ENCODE measurements at regions not wholly inside any gene's neighbourhood (a gene's known extent, or its start where the extent isn't known, plus 50 kb on each side); places are given as distances from the start of the nearest gene placed in this dataset.

DNA sequence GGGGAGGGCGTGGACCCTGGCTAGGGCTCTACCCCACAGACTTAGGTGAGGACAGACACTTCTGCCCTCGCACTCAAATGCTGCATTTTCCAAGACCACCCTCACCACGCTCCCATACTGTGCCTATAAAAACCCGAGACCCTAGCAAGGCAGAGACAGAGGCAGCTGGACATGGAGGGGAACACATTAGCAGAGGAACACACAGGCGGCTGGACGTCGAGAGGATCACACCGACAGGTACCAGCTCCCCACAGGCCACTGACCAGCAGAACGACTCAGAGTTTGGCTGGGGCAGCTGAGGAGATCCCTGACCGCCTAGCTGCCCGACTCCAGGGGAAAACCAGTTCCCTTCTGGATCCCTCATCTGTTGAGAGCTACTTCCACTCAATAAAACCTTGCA is 338.2 kb upstream of the SMIM30 start:
- no peak for DNase-seq

DNA sequence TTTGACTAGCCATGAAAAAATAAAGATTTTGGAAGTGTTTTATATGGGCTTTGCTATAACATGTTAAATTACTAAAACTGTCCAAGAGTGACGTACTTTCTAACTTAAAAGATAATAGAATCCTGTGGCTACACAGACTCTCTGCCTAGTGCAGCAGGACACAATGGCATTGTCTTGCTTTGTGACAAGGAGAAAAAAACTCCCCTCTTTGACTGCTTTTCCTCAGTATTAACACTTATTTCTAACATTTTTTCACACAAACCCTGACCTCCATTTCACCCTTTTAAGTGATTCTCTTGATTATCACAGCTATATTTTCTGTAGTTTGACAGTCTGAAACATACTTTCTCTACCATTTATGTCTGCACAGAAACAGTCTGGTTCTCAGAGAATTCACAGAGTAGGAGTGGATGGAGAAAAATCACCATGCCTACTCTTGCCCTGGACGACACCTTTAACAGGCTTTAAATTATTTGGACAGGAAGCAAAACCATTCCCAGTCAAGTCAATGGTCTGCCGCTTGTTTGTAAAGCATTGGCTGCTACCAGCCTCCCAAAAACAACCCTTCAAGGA is 336.3 kb upstream of the SMIM30 start:
- no peak for DNase-seq

DNA sequence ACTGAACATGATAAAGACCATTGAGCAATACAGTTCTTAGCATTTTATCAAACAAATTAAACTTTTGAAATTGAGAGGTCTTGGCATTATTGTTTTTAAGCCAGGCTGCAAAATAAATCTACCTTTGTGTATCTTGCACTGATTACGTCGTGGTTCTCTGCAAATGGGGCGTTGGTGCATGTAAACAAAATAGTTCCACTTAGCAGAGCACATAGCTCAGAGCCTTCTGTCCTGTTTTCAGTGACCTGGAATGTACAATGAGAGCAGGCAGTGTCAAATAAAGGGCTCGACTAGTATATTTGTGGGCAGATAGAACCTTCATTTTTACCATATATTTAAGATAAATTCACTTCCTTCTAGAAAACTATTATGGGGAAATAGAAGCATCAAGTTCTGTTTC is 333.9 kb upstream of the SMIM30 start:
- DNase-seq: no peak

DNA sequence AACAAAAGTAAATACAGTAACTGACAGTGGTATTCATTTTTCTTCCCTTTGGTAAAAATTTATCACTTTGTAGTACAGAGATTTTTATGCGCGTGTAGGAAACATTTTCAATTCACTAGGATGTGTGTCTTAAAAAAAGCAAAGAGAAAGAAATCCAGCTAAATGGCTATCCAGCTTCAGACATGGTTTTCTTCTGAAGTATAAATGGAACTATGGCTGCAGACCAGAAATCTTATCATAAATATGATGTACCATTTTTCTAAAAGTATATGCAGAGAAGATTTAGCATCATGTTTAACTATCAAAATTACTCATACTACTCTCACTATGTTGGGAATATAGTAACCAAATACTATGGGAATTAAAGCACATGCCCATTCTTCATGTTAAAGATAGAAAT is 328.4 kb upstream of the SMIM30 start:
- no peak for DNase-seq

DNA sequence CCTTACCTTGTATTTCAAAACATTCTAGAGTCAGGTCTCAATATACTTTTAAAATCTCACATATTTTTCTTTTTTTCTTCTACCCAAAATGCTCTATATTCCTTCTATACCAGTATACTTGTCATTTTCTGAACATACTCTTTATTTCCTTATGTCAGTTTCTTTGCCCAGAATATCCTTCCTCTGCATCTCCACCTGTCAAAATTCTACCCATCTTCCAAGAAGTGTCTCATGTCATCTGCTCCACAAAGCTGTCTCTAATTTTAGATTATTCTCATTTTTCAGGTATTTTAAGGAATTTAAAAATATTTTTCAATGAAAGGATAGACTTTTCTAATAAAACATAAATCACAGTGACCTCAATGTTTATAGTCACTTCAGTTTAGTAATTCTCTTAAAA is 328.0 kb upstream of the SMIM30 start:
- DNase-seq: no peak

DNA sequence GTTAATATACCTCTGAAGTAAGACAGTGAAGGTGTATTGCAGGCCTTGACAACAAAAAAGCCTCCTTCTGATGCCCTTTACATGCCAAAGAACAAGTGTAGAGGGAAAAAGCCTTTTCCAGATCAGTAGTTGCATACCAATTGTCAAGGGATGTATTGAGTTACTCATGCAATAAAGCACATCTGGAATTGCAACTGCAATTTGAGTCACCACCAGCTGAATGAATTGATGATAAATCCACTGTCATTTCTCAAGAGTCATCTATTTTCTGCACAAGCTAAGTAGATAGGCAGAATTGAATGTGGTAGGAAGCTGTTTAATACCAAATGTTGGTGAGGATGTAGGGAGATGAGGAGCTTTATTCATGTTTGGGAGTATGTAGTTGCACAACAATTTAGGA is 325.9 kb upstream of the SMIM30 start:
- no peak for DNase-seq

DNA sequence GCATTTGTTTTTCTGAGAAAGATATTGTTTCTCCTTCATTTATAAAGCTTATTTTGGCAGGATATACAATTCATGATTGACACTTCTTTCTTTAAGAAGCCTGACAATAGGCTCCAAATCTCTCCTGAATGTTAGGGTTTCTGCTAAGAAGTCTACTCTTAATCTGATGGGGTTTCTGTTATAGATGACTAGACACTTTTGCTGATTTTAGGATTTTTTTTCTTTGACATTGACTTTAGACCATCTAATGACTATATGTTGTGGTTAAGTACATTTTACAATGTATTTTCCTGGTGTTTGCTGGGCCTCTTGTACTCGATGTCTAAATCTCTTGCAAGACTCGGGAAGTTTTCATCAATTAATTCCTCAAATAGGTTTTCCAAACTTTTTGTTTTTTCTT is 321.8 kb upstream of the SMIM30 start:
- no peak for DNase-seq

DNA sequence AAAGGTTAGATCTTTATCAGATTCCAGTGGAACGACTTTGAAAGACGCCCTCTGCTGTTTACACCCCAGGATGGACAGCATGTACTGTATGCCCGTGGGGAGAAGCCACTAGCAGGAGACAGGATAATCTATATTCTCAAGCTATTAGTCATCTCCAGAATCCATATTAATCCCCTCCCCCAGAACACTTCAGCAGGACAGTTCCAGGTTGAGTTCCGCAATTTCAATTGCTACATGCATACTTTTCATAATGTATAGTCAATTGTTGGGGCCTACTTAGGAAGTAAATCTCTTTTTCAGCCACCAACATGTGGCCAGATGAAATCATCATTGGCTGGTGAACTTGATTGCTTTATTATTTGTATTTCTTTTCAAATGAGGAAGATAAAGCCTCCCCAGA is 313.1 kb upstream of the SMIM30 start:
- peak; percentile 35 for DNase-seq

DNA sequence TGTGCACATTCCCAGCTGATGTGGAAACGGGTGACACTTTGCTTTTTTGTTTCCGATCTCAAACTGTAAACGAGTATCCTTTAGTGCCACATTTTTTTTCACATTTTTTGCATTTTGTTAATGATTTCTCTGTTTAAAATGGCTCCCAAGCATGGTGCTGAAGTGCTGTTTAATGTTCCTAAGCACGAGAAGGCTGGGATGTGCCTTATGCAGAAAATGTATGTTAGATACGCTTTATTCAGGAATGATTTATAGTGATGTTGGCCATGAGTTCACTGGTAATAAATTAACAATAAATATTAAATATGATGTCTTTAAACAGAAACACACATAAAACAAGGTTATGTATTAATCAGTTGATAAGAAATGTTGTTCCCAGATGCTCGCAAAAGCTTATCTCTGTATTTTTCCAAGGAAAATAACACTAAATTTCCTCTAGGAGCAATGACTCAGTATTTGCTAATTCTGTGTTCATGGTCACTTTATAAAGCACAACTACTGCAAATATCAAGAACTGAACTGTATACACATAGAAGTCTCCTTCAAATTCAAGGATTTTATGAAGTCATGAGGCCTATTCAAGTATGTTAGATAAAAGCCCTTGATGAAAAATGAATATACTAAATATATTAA is 305.9 kb upstream of the SMIM30 start:
- DNase-seq: no peak

DNA sequence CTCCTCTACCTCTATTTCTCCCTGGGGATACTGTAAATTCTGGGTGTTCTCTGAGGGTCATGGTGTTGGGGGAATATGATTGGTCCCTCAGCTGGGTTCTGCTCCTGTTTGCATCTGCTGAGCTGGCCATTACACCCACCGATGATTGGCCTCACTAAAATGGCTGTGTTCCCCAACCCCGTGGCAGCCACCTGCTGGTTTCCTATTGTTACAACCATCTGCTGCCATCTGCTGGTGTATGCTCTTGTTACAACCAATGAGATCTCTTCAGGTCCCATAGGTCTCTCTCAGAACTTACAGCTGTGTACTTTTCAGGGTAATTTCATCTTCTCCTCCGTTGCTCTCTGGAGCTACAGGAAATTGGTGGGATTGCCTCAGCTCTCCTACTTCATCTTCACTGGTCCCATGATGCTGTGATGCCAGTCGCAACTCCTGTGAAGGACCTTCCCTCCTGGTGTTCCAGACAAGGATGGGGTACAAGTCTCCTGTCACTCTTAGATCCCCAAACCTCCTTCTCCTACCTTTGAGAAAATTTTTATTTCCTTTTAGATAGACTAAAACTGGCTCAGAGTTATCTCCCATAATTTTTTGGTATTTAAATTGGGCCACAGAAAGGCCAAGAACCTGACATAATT is 303.5 kb upstream of the SMIM30 start:
- peak; percentile 75 for DNase-seq

DNA sequence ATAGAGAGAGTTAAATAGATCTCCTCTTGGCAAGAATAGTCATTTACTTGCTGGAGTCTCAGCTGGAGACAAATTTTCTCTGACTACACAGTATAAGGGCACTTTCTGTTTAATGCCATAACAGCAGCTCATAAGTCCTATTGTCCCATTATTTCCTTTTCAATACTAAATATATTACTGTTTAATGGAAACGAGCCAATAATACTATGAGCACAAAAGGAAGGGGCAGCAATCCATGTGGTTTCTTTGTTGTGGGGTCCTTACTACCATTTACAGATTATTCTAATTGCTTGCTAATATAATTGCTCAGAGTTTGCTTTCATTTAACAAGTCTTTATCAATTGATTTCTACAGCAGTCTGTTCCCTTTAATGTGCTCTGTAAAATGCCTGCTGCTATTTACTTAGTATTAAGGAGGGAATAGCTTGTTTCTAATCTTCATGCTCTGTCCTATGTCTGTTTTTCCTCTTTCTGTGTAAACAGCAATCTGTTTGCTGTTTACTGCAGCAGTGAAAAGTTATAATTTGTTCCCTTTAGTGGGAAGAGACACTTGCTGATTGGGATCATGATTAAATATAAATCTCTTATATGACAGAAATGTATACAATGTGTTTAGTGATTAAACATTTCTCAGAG is 296.2 kb upstream of the SMIM30 start:
- no peak for DNase-seq

DNA sequence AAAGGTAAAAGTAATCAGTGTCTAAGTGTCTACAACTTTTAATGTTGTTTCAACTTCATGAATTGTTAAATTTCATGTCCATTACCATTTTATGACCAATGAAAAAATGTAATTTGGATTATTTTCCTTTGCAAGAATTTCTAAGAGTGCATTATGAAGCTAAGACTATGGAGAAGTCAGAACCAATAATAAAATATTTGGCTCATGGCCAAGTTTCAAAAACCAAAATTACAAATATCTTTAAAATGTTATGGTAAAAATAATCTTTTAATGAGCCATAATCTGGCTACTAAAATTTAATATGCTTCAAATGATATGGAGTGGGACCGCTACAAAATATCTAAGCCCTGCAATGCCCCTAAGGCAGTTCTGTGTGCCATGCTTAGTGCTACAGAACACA is 294.1 kb upstream of the SMIM30 start:
- DNase-seq: no peak

DNA sequence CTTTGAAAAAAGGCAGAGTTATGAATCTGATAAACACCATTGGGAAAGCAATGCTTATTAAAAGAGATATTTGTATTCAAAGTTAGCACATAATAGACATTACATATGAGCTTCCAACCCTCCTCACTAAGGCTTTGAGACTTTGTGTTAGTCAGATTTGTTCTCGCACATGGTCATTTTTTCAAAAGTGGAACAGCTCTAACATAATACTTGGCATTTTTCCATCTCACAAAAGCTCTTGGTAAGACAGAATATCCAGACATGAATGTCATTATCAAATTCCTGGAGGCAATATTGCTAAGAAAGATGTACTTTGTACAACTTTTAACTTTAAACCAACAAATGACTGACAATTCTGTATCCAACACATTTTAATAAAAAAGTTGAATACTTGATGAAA is 292.4 kb upstream of the SMIM30 start:
- no peak for DNase-seq

DNA sequence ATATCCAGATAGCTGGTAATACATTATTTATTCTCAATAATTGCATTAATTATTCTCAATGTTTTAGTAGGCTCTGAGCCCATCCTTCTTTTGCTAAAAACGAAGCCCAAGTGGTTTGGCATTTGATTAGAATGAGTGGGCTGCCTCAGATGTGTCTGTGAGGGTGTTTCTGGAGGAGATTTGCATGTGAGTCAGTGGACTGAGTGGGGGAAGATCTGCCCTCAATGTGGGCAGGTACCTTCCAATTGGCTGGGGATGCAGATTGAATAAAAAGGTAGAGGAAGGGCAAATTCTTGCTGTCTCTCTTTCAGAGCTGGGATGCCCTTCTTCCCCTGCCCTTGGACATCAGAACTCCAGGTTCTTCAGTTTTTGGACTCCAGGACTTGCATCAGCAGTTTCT is 290.6 kb upstream of the SMIM30 start:
- no peak for DNase-seq

DNA sequence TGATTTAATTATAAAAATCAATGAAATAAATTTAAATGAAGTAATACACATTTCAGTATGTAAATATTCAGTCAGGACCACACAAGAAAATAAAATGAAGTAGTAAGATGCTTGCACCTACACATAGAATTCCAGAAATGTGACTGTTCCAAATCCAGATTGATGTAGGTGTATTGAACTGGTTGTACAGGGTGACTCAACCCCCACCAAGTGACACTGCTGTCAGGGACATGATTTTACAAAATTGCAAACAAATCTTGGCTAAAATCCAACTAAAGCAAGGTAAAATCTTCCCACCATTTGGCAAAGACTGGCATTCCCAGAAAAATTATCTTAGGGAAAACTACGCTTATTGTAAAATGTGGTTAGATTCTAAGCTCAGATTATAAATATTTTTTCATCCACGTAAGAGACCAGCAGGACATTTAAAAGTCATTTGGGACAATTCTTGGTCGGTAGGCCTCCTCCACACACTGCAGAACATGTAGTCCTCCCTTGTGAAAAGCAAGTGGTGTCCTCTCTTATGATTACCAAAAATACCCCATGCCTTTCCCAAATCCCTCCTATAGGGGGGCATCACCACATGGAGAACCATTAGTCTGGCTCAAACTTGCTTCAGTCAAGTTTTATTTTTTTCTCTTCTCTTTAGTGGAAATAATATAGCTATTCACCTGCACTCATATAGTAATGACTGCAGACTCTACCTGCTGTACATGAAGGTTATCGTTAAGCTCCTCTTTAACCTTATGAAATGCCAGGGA is 287.1 kb upstream of the SMIM30 start:
- no peak for DNase-seq

DNA sequence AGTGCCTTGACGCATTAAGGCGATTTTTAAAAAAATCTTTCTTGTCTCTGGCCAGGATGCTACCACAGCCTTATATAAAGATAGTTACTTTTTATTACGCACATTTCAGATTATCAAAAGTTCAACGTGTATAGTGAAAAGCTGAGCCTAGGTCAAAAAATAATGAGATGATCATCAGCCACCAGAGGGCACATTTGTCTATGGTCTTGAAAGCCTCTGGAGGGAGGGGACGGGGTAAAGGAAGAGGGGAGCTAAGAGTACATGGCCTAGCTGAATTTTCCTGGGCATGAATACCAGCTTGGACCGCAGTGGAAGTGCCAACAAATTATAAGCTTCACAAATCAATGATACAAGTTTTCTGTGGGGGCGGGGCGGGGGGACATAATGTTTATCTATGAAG is 285.9 kb upstream of the SMIM30 start:
- no peak for DNase-seq

DNA sequence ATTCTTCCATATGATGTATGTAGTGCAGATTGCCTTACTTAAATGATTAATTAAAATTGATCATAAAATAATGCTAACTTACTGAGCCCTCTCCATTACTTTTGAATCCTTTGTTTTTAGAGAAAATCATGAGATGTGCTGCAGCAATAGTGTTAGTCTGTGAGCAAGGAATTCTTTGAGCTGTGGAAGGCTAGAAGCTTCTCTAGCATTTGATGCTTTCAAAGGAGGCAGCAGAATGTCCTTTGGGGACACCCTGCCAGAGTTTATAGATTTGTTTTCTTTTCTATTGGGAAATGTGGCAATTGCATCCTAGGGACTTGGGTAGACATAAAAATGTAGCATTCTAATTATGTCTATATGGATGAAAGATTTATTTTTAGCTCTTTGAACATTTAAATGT is 284.1 kb upstream of the SMIM30 start:
- no peak for DNase-seq

DNA sequence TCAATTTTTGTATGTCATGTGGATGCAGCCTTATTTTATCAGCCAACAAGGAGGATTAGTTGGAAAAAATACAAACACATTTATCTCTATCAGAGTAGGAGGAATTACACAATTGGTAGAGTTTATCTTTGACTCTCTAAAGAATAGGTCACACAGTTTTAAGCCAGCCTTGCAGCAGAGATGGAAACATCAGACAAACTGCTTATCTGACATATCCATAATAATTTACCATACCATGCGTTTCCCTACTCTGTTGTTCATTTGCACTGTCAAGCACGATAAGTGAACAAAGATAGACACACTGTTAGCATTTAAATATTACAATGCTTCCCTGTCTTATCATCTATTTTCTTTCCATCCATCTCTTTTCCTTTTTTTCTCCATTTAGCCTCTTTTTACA is 283.7 kb upstream of the SMIM30 start:
- DNase-seq: no peak

DNA sequence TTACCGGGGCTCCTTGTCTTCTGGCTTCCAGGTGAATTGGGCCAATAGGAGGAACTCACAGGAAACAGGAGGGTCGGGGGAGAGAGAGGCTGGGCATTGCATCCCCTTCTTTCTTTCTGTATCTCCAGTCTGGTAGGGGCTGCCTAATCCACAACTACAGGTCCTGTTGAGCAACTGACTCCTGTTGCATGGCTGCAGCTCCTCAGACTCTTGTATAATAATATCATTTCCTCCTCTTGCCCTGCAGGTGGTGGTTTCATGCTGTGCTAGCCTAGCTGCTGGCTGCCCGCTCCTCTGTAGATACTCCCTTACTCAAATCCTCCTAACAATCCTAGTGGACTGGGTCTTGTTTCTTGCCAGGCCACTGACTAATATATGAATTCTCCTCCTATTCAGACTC is 276.5 kb upstream of the SMIM30 start:
- no peak for DNase-seq

DNA sequence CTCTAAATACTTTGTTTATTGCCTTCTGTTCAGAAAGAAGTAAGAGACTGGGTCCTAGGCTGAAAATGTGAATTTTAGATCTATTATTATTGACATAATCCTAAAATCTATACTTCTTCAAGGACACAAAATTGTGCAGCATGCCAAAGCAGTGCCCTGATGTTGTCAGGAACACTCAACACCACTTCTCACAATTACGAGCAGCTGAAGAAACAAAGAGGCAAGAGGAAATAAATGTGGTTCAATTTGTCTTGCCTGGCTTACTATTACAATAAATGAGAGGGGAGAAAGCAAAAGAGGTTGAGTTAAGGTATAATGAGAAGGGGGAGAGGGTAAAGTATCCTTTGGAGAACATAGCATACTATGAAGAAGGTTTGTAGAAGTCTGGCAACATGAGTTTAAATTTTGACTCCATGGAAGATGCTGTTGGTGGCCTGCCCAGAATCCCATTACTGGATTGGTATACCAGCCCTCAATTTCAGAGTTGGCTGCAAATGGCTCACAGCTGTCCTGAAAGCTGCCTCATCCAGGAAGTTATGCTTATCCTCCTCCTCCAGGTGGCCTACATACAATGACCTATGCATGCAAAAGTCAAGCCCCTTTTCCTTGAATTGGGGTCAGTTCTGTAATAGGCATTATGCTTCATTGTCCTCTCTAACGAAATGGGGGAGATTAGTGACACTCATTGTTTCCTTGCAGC is 274.6 kb upstream of the SMIM30 start:
- no peak for DNase-seq

DNA sequence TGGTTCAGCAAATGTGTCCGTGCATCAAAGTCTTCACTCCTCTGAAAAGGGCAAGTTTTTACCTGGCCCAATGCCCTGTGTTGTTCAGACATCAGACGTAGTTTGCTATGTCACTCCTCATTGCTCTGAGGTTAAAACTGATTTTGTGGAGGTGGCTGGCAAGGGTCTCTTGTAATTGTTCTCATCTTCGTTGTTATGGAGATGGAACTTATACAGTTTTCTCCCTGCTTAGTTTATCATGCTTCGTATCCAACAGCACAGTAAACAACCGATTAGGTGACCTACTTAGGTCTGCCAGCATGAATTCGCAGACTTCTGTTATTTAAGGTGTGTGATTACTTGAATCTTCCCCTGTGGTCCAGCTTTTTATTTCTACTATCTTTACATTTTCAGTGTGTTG is 274.1 kb upstream of the SMIM30 start:
- DNase-seq: no peak

DNA sequence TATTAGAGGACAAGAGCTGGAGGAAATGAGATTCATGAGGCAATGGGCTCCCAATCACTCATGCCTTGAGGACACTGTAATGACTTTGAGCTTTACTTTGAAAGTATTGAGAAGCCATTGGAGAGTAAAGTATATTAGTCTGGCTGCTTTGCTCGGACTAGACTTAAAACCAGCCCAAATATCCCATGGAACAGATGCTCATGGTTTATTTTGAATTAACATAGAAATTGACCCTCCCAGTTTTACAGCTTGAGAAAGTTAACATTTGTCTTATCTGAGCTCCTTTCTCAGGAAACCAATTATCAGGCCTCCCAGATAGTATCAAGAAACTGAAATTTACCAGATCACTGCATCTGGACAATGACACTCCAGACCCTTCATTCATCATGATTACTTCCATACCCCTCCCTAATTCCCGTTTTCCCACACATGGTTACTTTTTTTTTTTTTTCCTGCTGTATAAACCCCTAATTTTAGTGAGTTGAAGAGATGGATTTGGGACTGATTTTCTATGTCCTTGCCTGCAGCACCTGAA is 270.8 kb upstream of the SMIM30 start:
- DNase-seq: no peak

All from fibroblast of skin of abdomen (primary cell).